ENCODE measurements at regions not wholly inside any gene's neighbourhood (a gene's known extent, or its start where the extent isn't known, plus 50 kb on each side); places are given as distances from the start of the nearest gene placed in this dataset.
"Not testable (repeated sequence)": the region's sequence is repeated elsewhere in the genome, so short reads cannot be mapped to it uniquely, and the experiment has no call there.

DNA sequence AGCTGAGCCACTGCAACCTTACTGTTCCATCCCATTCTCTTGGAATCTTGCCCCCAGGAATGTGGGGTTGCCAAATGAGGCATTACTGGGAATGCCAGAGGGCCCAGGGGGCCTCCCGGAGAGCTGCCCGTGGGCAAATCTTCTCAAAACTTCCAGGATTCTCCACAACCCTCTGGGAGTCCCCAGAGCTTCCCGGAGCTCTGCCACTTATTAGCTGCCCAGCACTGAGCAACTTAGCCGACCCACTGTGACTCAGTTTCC lies 306.0 kb downstream of the FOXL1 start:
- Histone ChIP-seq H3K27me3 (ENCODE audit: control insufficient read depth in 2 of 2, insufficient read depth in 2 of 2, low read length in 2 of 2) (peaks cover 0 to 2% of the 10 kb centered on the region in 2 donors), H3K36me3 (ENCODE audit: control insufficient read depth in 2 of 2, insufficient read depth in 2 of 2, low read length in 2 of 2) (no peaks in the 10 kb centered on the region), H3K4me1 (ENCODE audit: control insufficient read depth in 2 of 2, insufficient read depth in 2 of 2, low read length in 2 of 2) (no peaks in the 10 kb centered on the region), H3K27ac (ENCODE audit: low read depth in 2 of 2, low read length in 2 of 2) (no peak overlapping the region), H3K9ac (ENCODE audit: low read depth in 1 of 2, low read length in 2 of 2) (no peak overlapping the region), H3K4me3 (ENCODE audit: low read length in 2 of 2) (no peak overlapping the region), H3K9me3 (ENCODE audit: control insufficient read depth in 2 of 2, low read length in 2 of 2) (no peaks in the 10 kb centered on the region)

DNA sequence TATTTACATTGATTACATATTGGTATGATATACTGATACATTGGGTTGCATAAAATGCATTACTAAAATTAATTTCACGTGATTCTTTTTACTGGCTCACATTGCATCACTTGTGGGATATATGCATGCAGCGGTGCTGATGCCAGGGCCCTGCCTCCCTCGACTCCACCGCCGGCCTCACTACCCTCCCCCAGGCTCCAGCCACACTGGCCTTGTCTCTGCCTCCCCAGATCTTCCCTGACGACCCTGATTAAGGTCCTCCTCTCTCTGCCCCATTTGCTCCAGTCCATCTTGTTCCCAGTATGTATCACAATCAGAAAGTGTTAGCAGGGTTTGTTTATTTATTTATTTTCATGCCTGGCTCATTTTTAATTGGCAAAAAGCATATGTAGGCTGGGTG lies 306.8 kb downstream of the FOXL1 start:
- Histone ChIP-seq H3K4me3 (ENCODE audit: low read length in 2 of 2) (no peak overlapping the region), H3K27me3 (ENCODE audit: control insufficient read depth in 2 of 2, insufficient read depth in 2 of 2, low read length in 2 of 2) (peaks cover 0 to 2% of the 10 kb centered on the region in 2 donors), H3K9me3 (ENCODE audit: control insufficient read depth in 2 of 2, low read length in 2 of 2) (no peaks in the 10 kb centered on the region), H3K9ac (ENCODE audit: low read depth in 1 of 2, low read length in 2 of 2) (no peak overlapping the region), H3K36me3 (ENCODE audit: control insufficient read depth in 2 of 2, insufficient read depth in 2 of 2, low read length in 2 of 2) (no peaks in the 10 kb centered on the region), H3K4me1 (ENCODE audit: control insufficient read depth in 2 of 2, insufficient read depth in 2 of 2, low read length in 2 of 2) (no peaks in the 10 kb centered on the region), H3K27ac (ENCODE audit: low read depth in 2 of 2, low read length in 2 of 2) (no peak overlapping the region)

- H3K27me3 ChIP-seq (ENCODE audit: control insufficient read depth in 2 of 2, insufficient read depth in 2 of 2, low read length in 2 of 2): peaks cover 0 to 2% of the 10 kb centered on the region in 2 donors
- H3K27ac ChIP-seq (ENCODE audit: low read depth in 2 of 2, low read length in 2 of 2): no peak overlapping the region
- no peaks in the 10 kb centered on the region for H3K9me3 ChIP-seq (ENCODE audit: control insufficient read depth in 2 of 2, low read length in 2 of 2)
- no peak overlapping the region for H3K9ac ChIP-seq (ENCODE audit: low read depth in 1 of 2, low read length in 2 of 2)
- no peaks in the 10 kb centered on the region for H3K4me1 ChIP-seq (ENCODE audit: control insufficient read depth in 2 of 2, insufficient read depth in 2 of 2, low read length in 2 of 2)
- H3K36me3 ChIP-seq (ENCODE audit: control insufficient read depth in 2 of 2, insufficient read depth in 2 of 2, low read length in 2 of 2): no peaks in the 10 kb centered on the region
- no peak overlapping the region for H3K4me3 ChIP-seq (ENCODE audit: low read length in 2 of 2)
These were observed 308.3 kb downstream of the FOXL1 start for GRCh38 chr16:86886651-86887050.

DNA sequence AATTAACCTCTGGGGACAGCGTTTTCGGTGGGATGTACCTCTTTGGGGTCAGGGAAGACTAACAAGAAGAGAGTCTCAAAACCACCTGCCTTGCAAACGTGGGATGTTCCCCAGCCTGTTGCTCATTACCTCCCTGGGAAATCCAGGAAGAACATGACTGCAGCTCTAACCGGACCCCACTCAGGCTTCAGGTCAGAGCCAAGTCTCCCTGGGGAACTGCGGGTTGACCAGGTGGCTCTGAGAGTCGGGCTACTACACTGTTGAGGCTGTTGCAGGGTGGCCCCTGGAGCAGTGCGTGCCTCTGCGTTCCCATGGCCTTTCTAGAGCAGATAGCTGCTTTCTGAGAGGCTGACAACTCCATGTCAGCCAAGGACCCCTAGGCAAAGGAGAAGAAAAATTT lies 309.1 kb downstream of the FOXL1 start:
- Histone ChIP-seq H3K9me3 (ENCODE audit: control insufficient read depth in 2 of 2, low read length in 2 of 2) (no peaks in the 10 kb centered on the region), H3K4me1 (ENCODE audit: control insufficient read depth in 2 of 2, insufficient read depth in 2 of 2, low read length in 2 of 2) (no peaks in the 10 kb centered on the region), H3K9ac (ENCODE audit: low read depth in 1 of 2, low read length in 2 of 2) (no peak overlapping the region), H3K36me3 (ENCODE audit: control insufficient read depth in 2 of 2, insufficient read depth in 2 of 2, low read length in 2 of 2) (no peaks in the 10 kb centered on the region), H3K27ac (ENCODE audit: low read depth in 2 of 2, low read length in 2 of 2) (no peak overlapping the region), H3K4me3 (ENCODE audit: low read length in 2 of 2) (no peak overlapping the region), H3K27me3 (ENCODE audit: control insufficient read depth in 2 of 2, insufficient read depth in 2 of 2, low read length in 2 of 2) (peaks cover 0 to 2% of the 10 kb centered on the region in 2 donors)

DNA sequence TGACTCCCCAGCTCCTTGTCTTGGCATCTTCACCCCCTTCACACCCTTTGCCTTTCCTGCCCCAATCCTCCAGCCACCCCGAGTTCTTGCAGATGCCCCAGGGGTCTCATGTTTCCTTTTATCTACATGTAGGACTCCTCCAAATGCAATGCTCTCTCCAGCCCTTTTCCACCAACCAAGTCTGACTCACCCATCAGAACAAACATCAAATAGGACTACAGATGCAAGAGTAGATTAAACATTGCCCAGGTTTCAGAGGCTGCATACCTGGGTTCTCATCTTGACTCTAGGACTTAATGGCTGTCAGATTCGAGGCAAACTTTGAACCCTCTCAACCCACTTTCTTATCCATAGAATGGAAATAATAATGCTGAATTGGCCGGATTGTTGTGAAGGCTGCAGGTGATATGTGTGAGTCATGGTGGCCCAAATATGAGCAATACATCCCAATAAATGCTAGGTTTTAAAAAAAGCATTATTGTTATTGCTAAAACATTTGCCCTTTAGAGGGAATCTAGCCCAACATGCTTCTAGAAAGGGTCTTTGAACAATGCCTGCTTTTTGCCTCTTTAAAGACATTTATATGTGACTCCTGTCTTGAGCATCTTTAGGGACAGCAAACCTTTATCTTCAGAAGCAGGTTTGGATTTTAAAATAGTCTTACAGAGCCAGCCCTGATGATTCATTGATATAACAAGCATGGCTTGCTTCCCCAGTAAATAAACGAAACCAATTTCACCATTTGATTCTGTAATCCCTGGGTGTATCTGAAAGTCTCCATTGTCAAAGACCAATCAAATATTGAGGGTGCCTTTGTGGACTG lies 310.1 kb downstream of the FOXL1 start:
- H3K9ac ChIP-seq (ENCODE audit: low read depth in 1 of 2, low read length in 2 of 2): no peak overlapping the region

DNA sequence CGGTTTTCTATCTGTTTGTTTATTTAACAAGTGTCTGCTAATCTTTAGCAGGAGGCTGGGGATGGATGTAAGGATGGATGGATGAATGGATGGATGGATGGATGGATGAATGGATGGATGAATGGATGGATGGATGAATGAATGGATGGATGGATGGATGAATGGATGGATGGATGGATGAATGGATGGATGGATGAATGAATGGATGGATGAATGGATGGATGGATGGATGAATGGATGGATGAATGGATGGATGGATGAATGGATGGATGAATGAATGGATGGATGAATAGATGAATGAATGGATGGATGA lies 310.7 kb downstream of the FOXL1 start:
- not testable (repeated sequence) for H3K36me3 ChIP-seq (ENCODE audit: control insufficient read depth in 2 of 2, insufficient read depth in 2 of 2, low read length in 2 of 2); H3K4me1 ChIP-seq (ENCODE audit: control insufficient read depth in 2 of 2, insufficient read depth in 2 of 2, low read length in 2 of 2); H3K9ac ChIP-seq (ENCODE audit: low read depth in 1 of 2, low read length in 2 of 2); H3K9me3 ChIP-seq (ENCODE audit: control insufficient read depth in 2 of 2, low read length in 2 of 2); H3K27me3 ChIP-seq (ENCODE audit: control insufficient read depth in 2 of 2, insufficient read depth in 2 of 2, low read length in 2 of 2); H3K4me3 ChIP-seq (ENCODE audit: low read length in 2 of 2); H3K27ac ChIP-seq (ENCODE audit: low read depth in 2 of 2, low read length in 2 of 2)

More for the DNA sequence above, 310.1 kb downstream of the FOXL1 start:
- no peaks in the 10 kb centered on the region for H3K9me3 ChIP-seq (ENCODE audit: control insufficient read depth in 2 of 2, low read length in 2 of 2)
- no peak overlapping the region for H3K4me3 ChIP-seq (ENCODE audit: low read length in 2 of 2)
- peaks cover 0 to 2% of the 10 kb centered on the region in 2 donors for H3K27me3 ChIP-seq (ENCODE audit: control insufficient read depth in 2 of 2, insufficient read depth in 2 of 2, low read length in 2 of 2)
- H3K4me1 ChIP-seq (ENCODE audit: control insufficient read depth in 2 of 2, insufficient read depth in 2 of 2, low read length in 2 of 2): no peaks in the 10 kb centered on the region
- no peak overlapping the region for H3K27ac ChIP-seq (ENCODE audit: low read depth in 2 of 2, low read length in 2 of 2)
- no peaks in the 10 kb centered on the region for H3K36me3 ChIP-seq (ENCODE audit: control insufficient read depth in 2 of 2, insufficient read depth in 2 of 2, low read length in 2 of 2)

- Histone ChIP-seq H3K4me3 (ENCODE audit: low read length in 2 of 2) (no peak overlapping the region), H3K27ac (ENCODE audit: low read depth in 2 of 2, low read length in 2 of 2) (no peak overlapping the region), H3K9me3 (ENCODE audit: control insufficient read depth in 2 of 2, low read length in 2 of 2) (no peaks in the 10 kb centered on the region), H3K27me3 (ENCODE audit: control insufficient read depth in 2 of 2, insufficient read depth in 2 of 2, low read length in 2 of 2) (no peaks in the 10 kb centered on the region), H3K4me1 (ENCODE audit: control insufficient read depth in 2 of 2, insufficient read depth in 2 of 2, low read length in 2 of 2) (no peaks in the 10 kb centered on the region), H3K9ac (ENCODE audit: low read depth in 1 of 2, low read length in 2 of 2) (no peak overlapping the region), H3K36me3 (ENCODE audit: control insufficient read depth in 2 of 2, insufficient read depth in 2 of 2, low read length in 2 of 2) (no peaks in the 10 kb centered on the region)
These were observed 311.6 kb downstream of the FOXL1 start for GRCh38 chr16:86889974-86890373.

GRCh38 chr16:86891121-86891520 lies 312.8 kb downstream of the FOXL1 start:
- H3K36me3 ChIP-seq (ENCODE audit: control insufficient read depth in 2 of 2, insufficient read depth in 2 of 2, low read length in 2 of 2): no peaks in the 10 kb centered on the region
- no peaks in the 10 kb centered on the region for H3K4me1 ChIP-seq (ENCODE audit: control insufficient read depth in 2 of 2, insufficient read depth in 2 of 2, low read length in 2 of 2)
- H3K27me3 ChIP-seq (ENCODE audit: control insufficient read depth in 2 of 2, insufficient read depth in 2 of 2, low read length in 2 of 2): peaks cover 0 to 2% of the 10 kb centered on the region in 2 donors
- no peak overlapping the region for H3K4me3 ChIP-seq (ENCODE audit: low read length in 2 of 2)
- no peak overlapping the region for H3K27ac ChIP-seq (ENCODE audit: low read depth in 2 of 2, low read length in 2 of 2)
- no peaks in the 10 kb centered on the region for H3K9me3 ChIP-seq (ENCODE audit: control insufficient read depth in 2 of 2, low read length in 2 of 2)
- H3K9ac ChIP-seq (ENCODE audit: low read depth in 1 of 2, low read length in 2 of 2): no peak overlapping the region

DNA sequence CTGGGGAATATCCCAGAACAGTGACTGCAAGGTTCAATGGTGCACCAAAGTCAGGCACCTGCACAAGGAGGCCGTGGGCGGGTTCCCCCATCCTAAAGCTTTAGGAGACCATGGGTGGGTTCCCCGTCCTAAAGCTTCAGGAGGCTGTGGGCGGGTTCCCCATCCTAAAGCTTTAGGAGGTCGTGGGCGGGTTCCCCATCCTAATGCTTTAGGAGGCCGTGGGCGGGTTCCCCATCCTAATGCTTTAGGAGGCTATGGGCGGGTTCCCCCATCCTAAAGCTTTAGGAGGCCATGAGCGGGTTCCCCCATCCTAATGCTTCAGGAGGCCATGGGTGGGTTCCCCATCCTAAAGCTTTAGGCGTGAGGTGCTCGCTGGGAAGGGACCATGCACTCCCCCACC lies 313.3 kb downstream of the FOXL1 start:
- Histone ChIP-seq H3K36me3 (ENCODE audit: control insufficient read depth in 2 of 2, insufficient read depth in 2 of 2, low read length in 2 of 2) (no peaks in the 10 kb centered on the region), H3K9ac (ENCODE audit: low read depth in 1 of 2, low read length in 2 of 2) (no peak overlapping the region), H3K9me3 (ENCODE audit: control insufficient read depth in 2 of 2, low read length in 2 of 2) (no peaks in the 10 kb centered on the region), H3K27ac (ENCODE audit: low read depth in 2 of 2, low read length in 2 of 2) (no peak overlapping the region), H3K27me3 (ENCODE audit: control insufficient read depth in 2 of 2, insufficient read depth in 2 of 2, low read length in 2 of 2) (peaks cover 0 to 2% of the 10 kb centered on the region in 2 donors), H3K4me1 (ENCODE audit: control insufficient read depth in 2 of 2, insufficient read depth in 2 of 2, low read length in 2 of 2) (no peaks in the 10 kb centered on the region), H3K4me3 (ENCODE audit: low read length in 2 of 2) (no peak overlapping the region)

DNA sequence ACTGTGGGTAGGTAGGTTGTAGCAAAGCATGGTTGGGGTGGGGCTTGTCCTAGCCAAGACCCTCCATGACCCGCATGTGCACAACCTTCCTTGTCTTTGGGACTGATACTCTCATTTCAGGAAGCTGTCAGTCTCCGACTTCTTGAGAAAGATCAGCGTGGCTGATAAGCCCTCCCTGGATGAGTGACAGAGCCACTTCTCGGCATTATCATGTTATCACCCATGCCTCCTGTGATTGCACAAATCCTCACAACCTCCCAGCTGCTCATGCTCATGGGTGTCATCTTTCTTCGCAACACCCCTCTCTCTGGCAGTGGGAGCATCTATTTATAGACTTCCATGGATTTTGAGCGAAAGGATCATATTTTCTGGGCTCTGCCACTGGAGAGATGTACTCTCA lies 314.2 kb downstream of the FOXL1 start:
- H3K36me3 ChIP-seq (ENCODE audit: control insufficient read depth in 2 of 2, insufficient read depth in 2 of 2, low read length in 2 of 2): no peaks in the 10 kb centered on the region
- no peak overlapping the region for H3K9ac ChIP-seq (ENCODE audit: low read depth in 1 of 2, low read length in 2 of 2)
- no peaks in the 10 kb centered on the region for H3K9me3 ChIP-seq (ENCODE audit: control insufficient read depth in 2 of 2, low read length in 2 of 2)
- no peak overlapping the region for H3K27ac ChIP-seq (ENCODE audit: low read depth in 2 of 2, low read length in 2 of 2)
- H3K4me3 ChIP-seq (ENCODE audit: low read length in 2 of 2): no peak overlapping the region
- H3K27me3 ChIP-seq (ENCODE audit: control insufficient read depth in 2 of 2, insufficient read depth in 2 of 2, low read length in 2 of 2): peaks cover 0 to 2% of the 10 kb centered on the region in 2 donors
- H3K4me1 ChIP-seq (ENCODE audit: control insufficient read depth in 2 of 2, insufficient read depth in 2 of 2, low read length in 2 of 2): no peaks in the 10 kb centered on the region

DNA sequence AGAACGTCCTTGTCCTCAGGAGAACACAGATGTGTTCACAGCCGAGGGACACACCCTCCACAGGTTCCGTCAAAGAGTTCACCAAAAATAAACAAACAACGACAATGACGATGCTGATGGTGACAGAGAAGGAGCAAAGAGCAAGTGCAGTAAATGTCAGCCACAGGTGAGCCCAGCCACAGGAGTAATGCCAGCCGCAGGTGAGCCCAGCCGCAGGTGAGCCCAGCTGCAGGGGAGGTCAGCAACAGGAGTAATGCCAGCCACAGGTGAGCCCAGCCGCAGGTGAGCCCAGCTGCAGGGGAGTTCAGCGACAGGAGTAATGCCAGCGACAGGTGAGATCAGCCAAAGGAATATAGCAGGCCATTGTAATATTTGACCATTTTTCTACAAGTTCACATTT lies 315.2 kb downstream of the FOXL1 start:
- Histone ChIP-seq H3K27me3 (ENCODE audit: control insufficient read depth in 2 of 2, insufficient read depth in 2 of 2, low read length in 2 of 2) (peaks cover 0 to 2% of the 10 kb centered on the region in 2 donors), H3K9me3 (ENCODE audit: control insufficient read depth in 2 of 2, low read length in 2 of 2) (no peaks in the 10 kb centered on the region), H3K4me1 (ENCODE audit: control insufficient read depth in 2 of 2, insufficient read depth in 2 of 2, low read length in 2 of 2) (no peaks in the 10 kb centered on the region), H3K36me3 (ENCODE audit: control insufficient read depth in 2 of 2, insufficient read depth in 2 of 2, low read length in 2 of 2) (no peaks in the 10 kb centered on the region), H3K9ac (ENCODE audit: low read depth in 1 of 2, low read length in 2 of 2) (no peak overlapping the region), H3K27ac (ENCODE audit: low read depth in 2 of 2, low read length in 2 of 2) (no peak overlapping the region), H3K4me3 (ENCODE audit: low read length in 2 of 2) (no peak overlapping the region)
